Upper lobe of left lung (tissue), 4 donors: ENCODE measurements at regions not wholly inside any gene's neighbourhood (a gene's known extent, or its start where the extent isn't known, plus 50 kb on each side); places are given as distances from the start of the nearest gene placed in this dataset.

Source experiments
- POLR2A ChIP-seq, 4 donors: fragments of 450-650 bp; IDR thresholded peaks; one replicate each; pipeline ENCODE4 v1.5.1; 2016 to 2017; ENCODE audit warnings: antibody characterized with exemption in 4 of 4, mild to moderate bottlenecking in 2 of 4
- POLR2AphosphoS5 ChIP-seq, 2 donors: sonication (generic); formaldehyde crosslinking; IDR thresholded peaks; one replicate each; pipeline ENCODE4 v1.5.1; 2017; ENCODE audit warnings: antibody characterized with exemption in 2 of 2
- TF ChIP-seq, protein P1 (sequence below), 6 experiments: fragments of 450-650 bp in 4 of 6; fragments of 200-600 bp in 2 of 6; sonication (generic) in 2 of 6; IDR thresholded peaks; one replicate each; pipeline ENCODE4 v1.5.1; 2016 to 2019; ENCODE audit warnings: antibody characterized with exemption in 6 of 6

- TF ChIP-seq, protein P1, sequence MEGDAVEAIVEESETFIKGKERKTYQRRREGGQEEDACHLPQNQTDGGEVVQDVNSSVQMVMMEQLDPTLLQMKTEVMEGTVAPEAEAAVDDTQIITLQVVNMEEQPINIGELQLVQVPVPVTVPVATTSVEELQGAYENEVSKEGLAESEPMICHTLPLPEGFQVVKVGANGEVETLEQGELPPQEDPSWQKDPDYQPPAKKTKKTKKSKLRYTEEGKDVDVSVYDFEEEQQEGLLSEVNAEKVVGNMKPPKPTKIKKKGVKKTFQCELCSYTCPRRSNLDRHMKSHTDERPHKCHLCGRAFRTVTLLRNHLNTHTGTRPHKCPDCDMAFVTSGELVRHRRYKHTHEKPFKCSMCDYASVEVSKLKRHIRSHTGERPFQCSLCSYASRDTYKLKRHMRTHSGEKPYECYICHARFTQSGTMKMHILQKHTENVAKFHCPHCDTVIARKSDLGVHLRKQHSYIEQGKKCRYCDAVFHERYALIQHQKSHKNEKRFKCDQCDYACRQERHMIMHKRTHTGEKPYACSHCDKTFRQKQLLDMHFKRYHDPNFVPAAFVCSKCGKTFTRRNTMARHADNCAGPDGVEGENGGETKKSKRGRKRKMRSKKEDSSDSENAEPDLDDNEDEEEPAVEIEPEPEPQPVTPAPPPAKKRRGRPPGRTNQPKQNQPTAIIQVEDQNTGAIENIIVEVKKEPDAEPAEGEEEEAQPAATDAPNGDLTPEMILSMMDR (IDR thresholded peaks at IDR 0.05) = no peak
- no peak for TF ChIP-seq POLR2A (IDR thresholded peaks at IDR 0.05)
- TF ChIP-seq POLR2AphosphoS5 (IDR thresholded peaks at IDR 0.05) = no peak
Measured at GRCh38 chr11:36724742-36725385, 126.8 kb upstream of the RAG2 start.
